ENCODE measurements at regions not wholly inside any gene's neighbourhood (a gene's known extent, or its start where the extent isn't known, plus 50 kb on each side); places are given as distances from the start of the nearest gene placed in this dataset.

DNA sequence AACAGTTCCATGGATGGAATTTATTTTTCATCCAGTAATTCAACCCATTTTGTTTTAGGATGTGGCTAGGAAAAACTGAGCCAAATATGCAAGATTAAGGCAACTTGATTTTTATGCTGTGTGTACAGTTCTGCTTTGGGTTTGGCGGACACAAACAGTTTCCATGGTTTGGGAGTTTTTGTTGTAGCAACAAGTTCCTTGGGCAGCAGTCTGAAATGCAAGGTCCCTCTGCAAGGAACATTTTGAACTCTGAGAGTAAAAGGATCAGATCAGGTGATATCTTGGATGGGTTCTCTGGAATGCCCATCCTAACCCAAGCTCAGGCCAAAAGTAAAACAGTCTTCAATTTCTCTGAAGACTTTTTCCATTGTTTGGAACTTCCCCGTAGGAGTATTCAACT lies 161.2 kb downstream of the TMX1 start:
- TF ChIP-seq, protein P1, sequence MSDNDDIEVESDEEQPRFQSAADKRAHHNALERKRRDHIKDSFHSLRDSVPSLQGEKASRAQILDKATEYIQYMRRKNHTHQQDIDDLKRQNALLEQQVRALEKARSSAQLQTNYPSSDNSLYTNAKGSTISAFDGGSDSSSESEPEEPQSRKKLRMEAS (IDR thresholded peaks at IDR 0.05; ENCODE audit: insufficient read depth, insufficient read length) = no peak
- TF ChIP-seq CTCF (IDR thresholded peaks at IDR 0.05; ENCODE audit: extremely low read depth in 1 of 2, insufficient read depth in 1 of 2, low read depth in 1 of 2, low read length in 2 of 2) = no peak
- no peak for TF ChIP-seq POLR2AphosphoS5 (IDR thresholded peaks at IDR 0.05; ENCODE audit: insufficient read depth, low read depth, low read length)
- no peak for TF ChIP-seq POLR2A (IDR thresholded peaks at IDR 0.05; ENCODE audit: low read depth, low read length)
- TF ChIP-seq MYC (IDR thresholded peaks at IDR 0.05; ENCODE audit: low read depth, low read length) = no peak
- TF ChIP-seq FOS (IDR thresholded peaks at IDR 0.05; ENCODE audit: borderline replicate concordance, insufficient read depth, low read length) = no peak
- TF ChIP-seq JUN (IDR thresholded peaks at IDR 0.05; ENCODE audit: borderline replicate concordance, insufficient read depth, insufficient read length, low read depth) = no peak
- TF ChIP-seq EZH2 (IDR thresholded peaks at IDR 0.05; ENCODE audit: borderline replicate concordance, low read depth, low read length, severe bottlenecking) = no peak

All from endothelial cell of umbilical vein (primary cell).